Psoas muscle (tissue), 7 donors: ENCODE measurements at regions not wholly inside any gene's neighbourhood (a gene's known extent, or its start where the extent isn't known, plus 50 kb on each side); places are given as distances from the start of the nearest gene placed in this dataset.

Experiments used
- ATAC-seq, 4 donors: fragments of 200-7000 bp; cut with Tn5 transposase; one replicate each; pipeline ENCODE4 v1.9.1; 2020; ENCODE audit warnings: moderate library complexity in 3 of 4, mild to moderate bottlenecking in 2 of 4
- DNase-seq, 2 donors: peaks; one replicate each; pipeline ENCODE4 v3.0.0-alpha.2; 2020
- H3K27ac ChIP-seq: fragments of 200-600 bp; one replicate; pipeline ENCODE4 v1.8.0; 2022
- H3K27me3 ChIP-seq, 3 donors: fragments of 200-600 bp in 1 of 3; one replicate each; pipeline versions ENCODE4 v1.6.1 to v1.8.0; 2013 to 2022; ENCODE audit warnings: low read length in 2 of 3, mild to moderate bottlenecking in 2 of 3, moderate library complexity in 1 of 3; ENCODE audit not compliant: insufficient read depth in 3 of 3
- H3K36me3 ChIP-seq, 2 donors: fragments of 200-600 bp in 1 of 2; one replicate each; pipeline versions ENCODE4 v1.6.1 to v1.8.0; 2013 to 2022; ENCODE audit warnings: low read depth in 1 of 2, mild to moderate bottlenecking in 1 of 2, moderate library complexity in 1 of 2; ENCODE audit not compliant: insufficient read depth in 1 of 2
- H3K4me1 ChIP-seq: fragments of 200-600 bp; one replicate; pipeline ENCODE4 v1.8.0; 2022
- H3K4me3 ChIP-seq: fragments of 200-600 bp; one replicate; pipeline ENCODE4 v1.8.0; 2022; ENCODE audit warnings: mild to moderate bottlenecking
- H3K9me3 ChIP-seq: fragments of 200-600 bp; one replicate; pipeline ENCODE4 v1.8.0; 2022
- WGBS, 3 donors: extraction: QIAGEN DNeasy Blood & Tissue Kit; methylation state at CpG; one replicate each; pipeline versions ENCODE4 v1.1.6 to v1.1.7; 2013; 5-methylcytosine and 5-hydroxymethylcytosine counted together
- intact Hi-C, 2 donors: fragments of 100-400 bp; cut with DNase I; formaldehyde crosslinking; loops; one replicate each; pipeline versions ENCODE4 v1.11.0 to v1.14.2; 2022
- TF ChIP-seq, protein P1 (sequence below): fragments of 200-600 bp; IDR thresholded peaks from one replicate; pipeline ENCODE4 v1.8.0; 2022; ENCODE audit warnings: antibody characterized with exemption
- donor health status: healthy with polysubstance abuse.
- donor health status: DM: no; HTN: no; CAD: no; lungs with moderate emphysema.
- donor health status: Bipolar disorder and iron deficiency.
- donor health status: healthy.
- donor health status: DM: yes; HTN: yes; CAD: no.
- donor health status: DM: no; HTN: no; CAD: no.
- donor health status: DM: yes; HTN: yes; CAD: no.

DNA sequence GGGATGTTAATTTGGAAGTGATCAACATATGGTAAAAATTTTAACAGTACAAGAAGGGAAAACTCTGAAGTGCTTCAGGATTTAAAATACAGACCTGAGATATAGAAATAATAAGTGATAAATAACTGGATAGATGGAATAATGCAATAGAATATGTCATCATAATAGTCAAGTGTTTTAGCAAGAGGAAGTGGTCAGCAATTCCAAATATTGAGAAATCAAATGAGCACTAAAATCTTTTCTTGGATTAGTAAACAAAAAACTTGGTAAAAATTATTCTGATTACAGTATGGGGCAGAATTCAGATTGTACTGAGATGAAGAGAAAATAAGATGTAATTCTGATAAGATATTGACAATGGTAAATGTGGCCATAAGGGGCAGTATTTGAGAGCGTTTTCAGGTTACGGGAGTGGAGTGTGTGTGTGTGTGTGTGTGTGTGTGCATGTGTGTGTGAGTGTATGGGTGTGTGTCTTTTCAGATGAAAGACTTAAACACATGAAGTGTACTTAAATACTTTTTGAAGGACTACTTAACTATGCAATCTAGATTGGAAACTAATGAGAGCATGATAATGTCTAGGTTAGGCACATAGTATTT is 217.9 kb upstream of the ITGA4 start:
- H3K27me3 ChIP-seq = no peaks in the 10 kb centered on the region
- 55 to 66% (median 65%) methylated on average over 2 of the region's 2 CpGs for WGBS, 3 donors
- ATAC-seq (no peak), DNase-seq (no peak)
- intact Hi-C loops = no loop called here
- no peaks in the 10 kb centered on the region for H3K4me1 ChIP-seq
- TF ChIP-seq, protein P1, sequence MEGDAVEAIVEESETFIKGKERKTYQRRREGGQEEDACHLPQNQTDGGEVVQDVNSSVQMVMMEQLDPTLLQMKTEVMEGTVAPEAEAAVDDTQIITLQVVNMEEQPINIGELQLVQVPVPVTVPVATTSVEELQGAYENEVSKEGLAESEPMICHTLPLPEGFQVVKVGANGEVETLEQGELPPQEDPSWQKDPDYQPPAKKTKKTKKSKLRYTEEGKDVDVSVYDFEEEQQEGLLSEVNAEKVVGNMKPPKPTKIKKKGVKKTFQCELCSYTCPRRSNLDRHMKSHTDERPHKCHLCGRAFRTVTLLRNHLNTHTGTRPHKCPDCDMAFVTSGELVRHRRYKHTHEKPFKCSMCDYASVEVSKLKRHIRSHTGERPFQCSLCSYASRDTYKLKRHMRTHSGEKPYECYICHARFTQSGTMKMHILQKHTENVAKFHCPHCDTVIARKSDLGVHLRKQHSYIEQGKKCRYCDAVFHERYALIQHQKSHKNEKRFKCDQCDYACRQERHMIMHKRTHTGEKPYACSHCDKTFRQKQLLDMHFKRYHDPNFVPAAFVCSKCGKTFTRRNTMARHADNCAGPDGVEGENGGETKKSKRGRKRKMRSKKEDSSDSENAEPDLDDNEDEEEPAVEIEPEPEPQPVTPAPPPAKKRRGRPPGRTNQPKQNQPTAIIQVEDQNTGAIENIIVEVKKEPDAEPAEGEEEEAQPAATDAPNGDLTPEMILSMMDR = no peak
- H3K27ac ChIP-seq = no peak overlapping the region
- H3K4me3 ChIP-seq = no peak overlapping the region
- no peaks in the 10 kb centered on the region for H3K36me3 ChIP-seq
- no peaks in the 10 kb centered on the region for H3K9me3 ChIP-seq

- WGBS, 3 donors = 51 to 77% (median 75%) methylated on average over 1 of the region's 1 CpG
- TF ChIP-seq, protein P1 = no peak
- no peak for DNase-seq
- ATAC-seq = no peak
- intact Hi-C loops = no loop called here
- Histone ChIP-seq H3K36me3 (no peaks in the 10 kb centered on the region), H3K27me3 (no peaks in the 10 kb centered on the region), H3K9me3 (no peaks in the 10 kb centered on the region), H3K4me1 (no peaks in the 10 kb centered on the region), H3K4me3 (no peak overlapping the region), H3K27ac (no peak overlapping the region)
These were observed 216.3 kb upstream of the ITGA4 start for GRCh38 chr2:181240844-181241243.

DNA sequence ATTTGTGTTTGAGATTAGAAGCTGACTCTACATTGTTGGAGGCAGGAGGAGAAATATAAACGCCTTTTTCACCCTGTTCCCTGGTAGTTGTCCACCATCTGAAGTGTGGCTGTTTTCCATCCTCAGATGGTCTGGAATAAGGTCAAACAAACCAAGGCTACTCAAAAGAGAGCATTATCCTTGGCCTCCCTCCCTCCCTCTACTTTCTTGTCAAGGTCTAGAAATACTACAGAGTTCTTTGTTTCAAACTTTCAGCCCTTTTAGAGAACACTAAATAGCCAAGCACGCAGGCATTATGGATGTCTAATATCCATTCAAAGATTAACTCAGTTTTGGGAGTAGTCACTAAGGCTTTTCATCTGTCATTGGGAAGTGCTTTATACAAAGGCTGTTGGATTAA is 215.8 kb upstream of the ITGA4 start:
- ATAC-seq (no peak), DNase-seq (no peak)
- H3K4me3 ChIP-seq = no peak overlapping the region
- intact Hi-C loops = no loop called here
- H3K27ac ChIP-seq = no peak overlapping the region
- no peaks in the 10 kb centered on the region for H3K9me3 ChIP-seq
- no peaks in the 10 kb centered on the region for H3K36me3 ChIP-seq
- 36 to 57% (median 51%) methylated on average over 2 of the region's 2 CpGs for WGBS, 3 donors
- TF ChIP-seq, protein P1 = no peak
- no peaks in the 10 kb centered on the region for H3K27me3 ChIP-seq
- no peaks in the 10 kb centered on the region for H3K4me1 ChIP-seq

- Histone ChIP-seq H3K36me3 (no peaks in the 10 kb centered on the region), H3K27me3 (no peaks in the 10 kb centered on the region), H3K4me1 (no peaks in the 10 kb centered on the region), H3K27ac (no peak overlapping the region), H3K4me3 (no peak overlapping the region), H3K9me3 (no peaks in the 10 kb centered on the region)
- 47 to 69% (median 59%) methylated on average over 2 of the region's 2 CpGs for WGBS, 3 donors
- ATAC-seq = no peak
- DNase-seq = no peak
- intact Hi-C loops = no loop called here
- TF ChIP-seq, protein P1 = no peak
These were observed 215.4 kb upstream of the ITGA4 start for GRCh38 chr2:181241797-181242196.

- intact Hi-C loops = no loop called here
- 79 to 93% (median 81%) methylated on average over 2 of the region's 2 CpGs for WGBS, 3 donors
- no peak overlapping the region for H3K27ac ChIP-seq
- ATAC-seq = no peak
- no peak for DNase-seq
- H3K36me3 ChIP-seq = no peaks in the 10 kb centered on the region
- H3K4me3 ChIP-seq = no peak overlapping the region
- TF ChIP-seq, protein P1 = no peak
- no peaks in the 10 kb centered on the region for H3K4me1 ChIP-seq
- H3K9me3 ChIP-seq = no peaks in the 10 kb centered on the region
- no peaks in the 10 kb centered on the region for H3K27me3 ChIP-seq
These were observed 214.9 kb upstream of the ITGA4 start for GRCh38 chr2:181242262-181242661.
